ENCODE measurements at regions not wholly inside any gene's neighbourhood (a gene's known extent, or its start where the extent isn't known, plus 50 kb on each side); places are given as distances from the start of the nearest gene placed in this dataset.

- DNase-seq, result no peak
These were observed 744.9 kb upstream of the SOX9 start for GRCh38 chr17:71375948-71376347.

GRCh38 chr17:71376933-71377332 lies 743.9 kb upstream of the SOX9 start:
- no peak for DNase-seq

GRCh38 chr17:71378036-71378435 lies 742.8 kb upstream of the SOX9 start:
- no peak for DNase-seq

- no peak for DNase-seq
These were observed 742.1 kb upstream of the SOX9 start for GRCh38 chr17:71378741-71379140.

GRCh38 chr17:71379512-71379911 lies 741.3 kb upstream of the SOX9 start:
- DNase-seq, result no peak

- DNase-seq, result no peak
These were observed 740.3 kb upstream of the SOX9 start for GRCh38 chr17:71380535-71380934.

- DNase-seq, result no peak
These were observed 739.9 kb upstream of the SOX9 start for GRCh38 chr17:71380936-71381335.

- no peak for DNase-seq
These were observed 737.7 kb upstream of the SOX9 start for GRCh38 chr17:71383091-71383490.

- DNase-seq, result no peak
These were observed 733.4 kb upstream of the SOX9 start for GRCh38 chr17:71387456-71387855.

GRCh38 chr17:71392715-71393567 lies 727.9 kb upstream of the SOX9 start:
- DNase-seq, result peak; percentile 59

GRCh38 chr17:71395901-71396300 lies 724.9 kb upstream of the SOX9 start:
- no peak for DNase-seq

GRCh38 chr17:71396711-71397110 lies 724.1 kb upstream of the SOX9 start:
- DNase-seq, result no peak

- no peak for DNase-seq
These were observed 722.8 kb upstream of the SOX9 start for GRCh38 chr17:71398025-71398424.

- no peak for DNase-seq
These were observed 722.0 kb upstream of the SOX9 start for GRCh38 chr17:71398800-71399219.

- DNase-seq, result no peak
These were observed 721.6 kb upstream of the SOX9 start for GRCh38 chr17:71399221-71399620.

- no peak for DNase-seq
These were observed 721.2 kb upstream of the SOX9 start for GRCh38 chr17:71399649-71400048.

GRCh38 chr17:71402007-71402406 lies 718.8 kb upstream of the SOX9 start:
- no peak for DNase-seq

- no peak for DNase-seq
These were observed 718.1 kb upstream of the SOX9 start for GRCh38 chr17:71402661-71403141.

- no peak for DNase-seq
These were observed 715.7 kb upstream of the SOX9 start for GRCh38 chr17:71405101-71405500.

GRCh38 chr17:71407981-71408380 lies 712.8 kb upstream of the SOX9 start:
- no peak for DNase-seq

GRCh38 chr17:71409137-71409536 lies 711.7 kb upstream of the SOX9 start:
- no peak for DNase-seq

- peak; percentile 80 for DNase-seq
These were observed 711.1 kb upstream of the SOX9 start for GRCh38 chr17:71409712-71410111.

GRCh38 chr17:71412803-71413202 lies 708.0 kb upstream of the SOX9 start:
- peak; percentile 97 for DNase-seq

GRCh38 chr17:71413935-71414334 lies 706.9 kb upstream of the SOX9 start:
- no peak for DNase-seq

GRCh38 chr17:71417142-71417541 lies 703.7 kb upstream of the SOX9 start:
- DNase-seq, result no peak
